CD4-positive, CD25-positive, alpha-beta regulatory T cell (primary cell): ENCODE measurements at regions not wholly inside any gene's neighbourhood (a gene's known extent, or its start where the extent isn't known, plus 50 kb on each side); places are given as distances from the start of the nearest gene placed in this dataset.

Source experiments
- ATAC-seq, 2 donors: fragments of 150-1000 bp; cut with Tn5 transposase; one replicate each; pipeline ENCODE4 v1.10.0; 2021; ENCODE audit warnings: low read depth in 2 of 2, moderate number of reproducible peaks in 2 of 2, moderate library complexity in 1 of 2
- DNase-seq, 3 donors: peaks; one replicate each; pipeline versions ENCODE4 v3.0.0 to v3.0.0-alpha.2; 2012 to 2022; ENCODE audit warnings: mixed read lengths in 1 of 3
- H3K27ac ChIP-seq: one replicate; pipeline ENCODE4 v1.7.0; 2013; ENCODE audit warnings: mild to moderate bottlenecking, low read length; ENCODE audit not compliant: insufficient read depth, poor library complexity, severe bottlenecking
- H3K27me3 ChIP-seq: one replicate; pipeline ENCODE4 v1.7.0; 2013; ENCODE audit warnings: low read length; ENCODE audit not compliant: control insufficient read depth, insufficient read depth
- H3K36me3 ChIP-seq: one replicate; pipeline ENCODE4 v1.7.0; 2013; ENCODE audit warnings: mild to moderate bottlenecking, low read length, moderate library complexity; ENCODE audit not compliant: control insufficient read depth, insufficient read depth
- H3K4me1 ChIP-seq: 2 replicates; pipeline ENCODE4 v1.7.0; 2013; ENCODE audit warnings: mild to moderate bottlenecking, low read length; ENCODE audit not compliant: insufficient read depth, control insufficient read depth, poor library complexity, severe bottlenecking
- H3K4me3 ChIP-seq: one replicate; pipeline ENCODE4 v1.7.0; 2013; ENCODE audit warnings: low read depth, mild to moderate bottlenecking, low read length, moderate library complexity
- H3K9me3 ChIP-seq, 2 experiments: 1 replicate in 1 of 2; 2 replicates in 1 of 2; pipeline ENCODE4 v1.7.0; 2013; ENCODE audit warnings: low read length in 2 of 2, mild to moderate bottlenecking in 1 of 2, moderate library complexity in 1 of 2; ENCODE audit not compliant: control insufficient read depth in 2 of 2
- H3K27ac Mint-ChIP-seq, 3 donors: one replicate each; pipeline ENCODE4 v1.8.0; 2020 to 2022; ENCODE audit warnings: mild to moderate bottlenecking in 3 of 3, mixed read lengths in 3 of 3, moderate library complexity in 2 of 3
- H3K27me3 Mint-ChIP-seq: one replicate; pipeline ENCODE4 v1.8.0; 2022; ENCODE audit warnings: mild to moderate bottlenecking, mixed read lengths
- H3K36me3 Mint-ChIP-seq: one replicate; pipeline ENCODE4 v1.8.0; 2020; ENCODE audit warnings: mixed read lengths
- H3K4me1 Mint-ChIP-seq, 4 donors: one replicate each; pipeline ENCODE4 v1.8.0; 2020 to 2022; ENCODE audit warnings: mixed read lengths in 4 of 4, mild to moderate bottlenecking in 1 of 4
- H3K4me3 Mint-ChIP-seq, 4 donors: one replicate each; pipeline ENCODE4 v1.8.0; 2020 to 2022; ENCODE audit warnings: mild to moderate bottlenecking in 4 of 4, mixed read lengths in 4 of 4, moderate library complexity in 3 of 4
- H3K9me3 Mint-ChIP-seq, 7 donors: one replicate each; pipeline ENCODE4 v1.8.0; 2020 to 2022; ENCODE audit warnings: mixed read lengths in 7 of 7, mild to moderate bottlenecking in 3 of 7, moderate library complexity in 2 of 7

- H3K27ac ChIP-seq = no peak overlapping the region
- Mint-ChIP-seq H3K27me3 (no peaks in the 10 kb centered on the region), H3K27ac (no peak overlapping the region), H3K4me3 (no peak overlapping the region), H3K36me3 (no peaks in the 10 kb centered on the region), H3K4me1 (no peaks in the 10 kb centered on the region), H3K9me3 (peaks cover 0 to 5% (median 0%) of the 10 kb centered on the region in 7 donors)
- H3K4me3 ChIP-seq = no peak overlapping the region
- H3K4me1 ChIP-seq = no peaks in the 10 kb centered on the region
- ATAC-seq = no peak
- no peaks in the 10 kb centered on the region for H3K36me3 ChIP-seq
- DNase-seq = no peak
- no peaks in the 10 kb centered on the region for H3K9me3 ChIP-seq
- no peaks in the 10 kb centered on the region for H3K27me3 ChIP-seq
Measured at GRCh38 chr11:103530257-103530656, 421.0 kb downstream of the DYNC2H1 start.

GRCh38 chr11:103532133-103532788 is 423.0 kb downstream of the DYNC2H1 start:
- Mint-ChIP-seq H3K27ac (no peak overlapping the region), H3K4me3 (no peak overlapping the region), H3K36me3 (no peaks in the 10 kb centered on the region), H3K27me3 (no peaks in the 10 kb centered on the region), H3K9me3 (peaks cover 0 to 6% (median 0%) of the 10 kb centered on the region in 7 donors), H3K4me1 (no peaks in the 10 kb centered on the region)
- DNase-seq = no peak
- Histone ChIP-seq H3K4me1 (no peaks in the 10 kb centered on the region), H3K27ac (no peak overlapping the region), H3K4me3 (no peak overlapping the region), H3K36me3 (no peaks in the 10 kb centered on the region), H3K9me3 (no peaks in the 10 kb centered on the region), H3K27me3 (no peaks in the 10 kb centered on the region)
- ATAC-seq = no peak

- Mint-ChIP-seq H3K27me3 (no peaks in the 10 kb centered on the region), H3K9me3 (peaks cover 0 to 6% (median 0%) of the 10 kb centered on the region in 7 donors), H3K27ac (no peak overlapping the region)
Measured at GRCh38 chr11:103534191-103534590, 425.0 kb downstream of the DYNC2H1 start.

GRCh38 chr11:103534959-103535358 is 425.7 kb downstream of the DYNC2H1 start:
- H3K9me3 ChIP-seq = peaks cover 0 to 2% of the 10 kb centered on the region in 2 experiments
- no peak for DNase-seq
- ATAC-seq = no peak
- Mint-ChIP-seq H3K36me3 (no peaks in the 10 kb centered on the region), H3K27me3 (no peaks in the 10 kb centered on the region), H3K4me3 (no peak overlapping the region), H3K4me1 (no peaks in the 10 kb centered on the region), H3K27ac (no peak overlapping the region), H3K9me3 (peaks cover 0 to 6% (median 0%) of the 10 kb centered on the region in 7 donors)
- no peaks in the 10 kb centered on the region for H3K27me3 ChIP-seq
- H3K4me3 ChIP-seq = no peak overlapping the region
- no peak overlapping the region for H3K27ac ChIP-seq
- H3K4me1 ChIP-seq = no peaks in the 10 kb centered on the region
- no peaks in the 10 kb centered on the region for H3K36me3 ChIP-seq

More at GRCh38 chr11:103534191-103534590, 425.0 kb downstream of the DYNC2H1 start:
- Mint-ChIP-seq H3K4me1 (no peaks in the 10 kb centered on the region), H3K4me3 (no peak overlapping the region), H3K36me3 (no peaks in the 10 kb centered on the region)
- no peaks in the 10 kb centered on the region for H3K9me3 ChIP-seq
- no peak overlapping the region for H3K4me3 ChIP-seq
- no peak for DNase-seq
- H3K4me1 ChIP-seq = no peaks in the 10 kb centered on the region
- H3K27me3 ChIP-seq = no peaks in the 10 kb centered on the region
- no peak overlapping the region for H3K27ac ChIP-seq
- ATAC-seq = no peak
- no peaks in the 10 kb centered on the region for H3K36me3 ChIP-seq

- H3K4me3 ChIP-seq = no peak overlapping the region
- no peak overlapping the region for H3K27ac ChIP-seq
- no peaks in the 10 kb centered on the region for H3K36me3 ChIP-seq
- H3K4me1 ChIP-seq = no peaks in the 10 kb centered on the region
- Mint-ChIP-seq H3K4me1 (no peaks in the 10 kb centered on the region), H3K27me3 (no peaks in the 10 kb centered on the region), H3K9me3 (peaks cover 0 to 10% (median 5%) of the 10 kb centered on the region in 7 donors), H3K27ac (no peak overlapping the region), H3K36me3 (no peaks in the 10 kb centered on the region), H3K4me3 (no peak overlapping the region)
- peaks cover 1% of the 10 kb centered on the region for H3K27me3 ChIP-seq
- no peak for ATAC-seq
- H3K9me3 ChIP-seq = peaks cover 5 to 10% of the 10 kb centered on the region in 2 experiments
- no peak for DNase-seq
Measured at GRCh38 chr11:103536335-103536722, 427.1 kb downstream of the DYNC2H1 start.

GRCh38 chr11:103537904-103538502 is 428.8 kb downstream of the DYNC2H1 start:
- DNase-seq (peak in 1 of 3 donors; percentile 2), ATAC-seq (no peak)
- Histone ChIP-seq H3K36me3 (no peaks in the 10 kb centered on the region), H3K4me3 (no peak overlapping the region), H3K9me3 (peaks cover 10% of the 10 kb centered on the region in 2 experiments), H3K4me1 (no peaks in the 10 kb centered on the region), H3K27me3 (peaks cover 1% of the 10 kb centered on the region), H3K27ac (no peak overlapping the region)
- peaks cover 0 to 18% (median 5%) of the 10 kb centered on the region in 7 donors for H3K9me3 Mint-ChIP-seq
- H3K27me3 Mint-ChIP-seq = no peaks in the 10 kb centered on the region
- no peak overlapping the region for H3K27ac Mint-ChIP-seq
- H3K4me1 Mint-ChIP-seq = no peaks in the 10 kb centered on the region
- no peaks in the 10 kb centered on the region for H3K36me3 Mint-ChIP-seq
- no peak overlapping the region for H3K4me3 Mint-ChIP-seq

- no peak overlapping the region for H3K27ac Mint-ChIP-seq
- peaks cover 0 to 18% (median 5%) of the 10 kb centered on the region in 7 donors for H3K9me3 Mint-ChIP-seq
- no peaks in the 10 kb centered on the region for H3K4me1 ChIP-seq
- H3K27ac ChIP-seq = no peak overlapping the region
- DNase-seq (no peak), ATAC-seq (no peak)
- no peaks in the 10 kb centered on the region for H3K36me3 Mint-ChIP-seq
- no peaks in the 10 kb centered on the region for H3K4me1 Mint-ChIP-seq
- no peaks in the 10 kb centered on the region for H3K27me3 Mint-ChIP-seq
- no peak overlapping the region for H3K4me3 Mint-ChIP-seq
- H3K36me3 ChIP-seq = no peaks in the 10 kb centered on the region
- peaks cover 10% of the 10 kb centered on the region in 2 experiments for H3K9me3 ChIP-seq
- no peak overlapping the region for H3K4me3 ChIP-seq
- H3K27me3 ChIP-seq = peaks cover 1% of the 10 kb centered on the region
Measured at GRCh38 chr11:103539166-103539565, 429.9 kb downstream of the DYNC2H1 start.
